ENCODE measurements at regions not wholly inside any gene's neighbourhood (a gene's known extent, or its start where the extent isn't known, plus 50 kb on each side); places are given as distances from the start of the nearest gene placed in this dataset.

DNA sequence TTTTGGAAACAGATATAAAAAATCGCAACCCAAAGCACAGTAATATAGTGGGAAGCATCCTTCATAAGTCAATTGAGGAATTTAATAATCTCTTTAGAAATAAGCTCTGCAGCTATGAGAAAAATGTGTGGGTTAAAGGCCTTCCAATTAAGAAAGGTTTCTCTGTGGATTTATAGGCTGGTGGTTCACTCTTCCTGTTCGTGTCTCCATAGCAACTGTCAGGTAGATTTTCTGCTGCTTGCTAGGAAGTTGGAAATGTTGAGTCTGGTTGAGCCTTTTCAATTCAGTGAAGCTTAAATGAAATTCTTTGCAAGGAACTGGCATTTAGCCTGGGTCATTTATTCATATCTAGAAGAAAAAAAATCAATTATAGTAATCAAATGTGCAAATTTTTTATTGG is 652.8 kb upstream of the CELF2 start:
- no peak overlapping the region for H4K91ac ChIP-seq (ENCODE audit: insufficient read depth, low read depth, low read length)
- no peaks in the 10 kb centered on the region for H3K9me3 ChIP-seq (ENCODE audit: control insufficient read depth, insufficient read depth, low read length)
- no peaks in the 10 kb centered on the region for H4K20me1 ChIP-seq (ENCODE audit: insufficient read depth, low read length)
- H3K4me3 ChIP-seq (ENCODE audit: insufficient read depth, low read depth, low read length), result no peak overlapping the region
- POLR2A ChIA-PET (ENCODE audit: unreplicated experiment), result no interaction called here
- H3K4me2 ChIP-seq (ENCODE audit: low read depth, low read length), result no peak overlapping the region
- no peak overlapping the region for H3K4ac ChIP-seq (ENCODE audit: low read depth, low read length)
- H3K79me1 ChIP-seq (ENCODE audit: low read depth in 1 of 2, low read length in 2 of 2), result no peaks in the 10 kb centered on the region
- no peak overlapping the region for H4K5ac ChIP-seq (ENCODE audit: low read depth, low read length)
- H3K4me1 ChIP-seq (ENCODE audit: control insufficient read depth, insufficient read depth, low read length), result no peaks in the 10 kb centered on the region
- intact Hi-C loops (cut with micrococcal nuclease), result no loop called here
- H3K56ac ChIP-seq (ENCODE audit: extremely low read depth, insufficient read depth, low read length), result no peak overlapping the region
- no peak overlapping the region for H2AK9ac ChIP-seq (replicated peaks; ENCODE audit: low read depth, low read length, poor library complexity)
- H3K36me3 ChIP-seq (ENCODE audit: control insufficient read depth, insufficient read depth, low read length), result no peaks in the 10 kb centered on the region
- H2AK5ac ChIP-seq (ENCODE audit: low read depth, low read length), result no peak overlapping the region
- no peak for DNase-seq
- no peak for ATAC-seq (ENCODE audit: low read depth)
- H3K18ac ChIP-seq (ENCODE audit: low read depth, low read length), result no peak overlapping the region
- H3K9me1 ChIP-seq (ENCODE audit: insufficient read depth, low read length), result no peaks in the 10 kb centered on the region
- no peak overlapping the region for H3K27ac ChIP-seq (ENCODE audit: insufficient read depth, low read length)
- in situ Hi-C loops (cut with MboI; ENCODE audit: low sequenced_read_pairs), result no loop called here
- BruUV-seq (replicated peaks), result no TSS peak
- H3K9ac ChIP-seq (ENCODE audit: low read depth, low read length), result no peak overlapping the region
- H3K27me3 ChIP-seq (ENCODE audit: control insufficient read depth, insufficient read depth, low read length), result no peaks in the 10 kb centered on the region
- H3K14ac ChIP-seq (replicated peaks; ENCODE audit: low read depth, low read length), result no peak overlapping the region
- H4K8ac ChIP-seq (ENCODE audit: low read depth in 2 of 2, low read length in 2 of 2), result no peak overlapping the region
- H3K23ac ChIP-seq (ENCODE audit: low read depth, low read length), result no peak overlapping the region
- H2BK5ac ChIP-seq (ENCODE audit: low read depth, low read length, poor library complexity, severe bottlenecking), result no peak overlapping the region
- no CpG with 5 or more reads among the region's 2 CpGs for WGBS, 2 experiments (ENCODE audit: extremely low coverage in 2 of 2, insufficient read length in 1 of 2)
- H2BK120ac ChIP-seq (ENCODE audit: low read depth, low read length), result no peak overlapping the region
- no peak overlapping the region for H2AFZ ChIP-seq (replicated peaks; ENCODE audit: low read length, poor library complexity)
- H2BK20ac ChIP-seq (ENCODE audit: low read depth, low read length), result no peak overlapping the region
- H2BK15ac ChIP-seq (ENCODE audit: low read depth, low read length), result no peak overlapping the region
- no peak for TF ChIP-seq SMC3 (IDR thresholded peaks at IDR 0.05; ENCODE audit: low read depth, low read length)
- no peak for TF ChIP-seq POLR2A (IDR thresholded peaks at IDR 0.05; ENCODE audit: low read depth, low read length)
- TF ChIP-seq RCOR1 (IDR thresholded peaks at IDR 0.05; ENCODE audit: insufficient replicate concordance, low read length), result no peak
- dilution Hi-C loops (cut with HindIII; ENCODE audit: low sequenced_read_pairs, unreplicated experiment), result no loop called here
- CTCF ChIA-PET, result no interaction called here

Measured in IMR-90 (cell line).